Prostate gland (tissue), 2 donors: ENCODE measurements at regions not wholly inside any gene's neighbourhood (a gene's known extent, or its start where the extent isn't known, plus 50 kb on each side); places are given as distances from the start of the nearest gene placed in this dataset.

Experiments
- DNase-seq: peaks from one replicate; pipeline ENCODE4 v3.0.0-alpha.2; 2019; ENCODE audit warnings: low spot score
- H3K27ac ChIP-seq, 2 donors: fragments of 200-600 bp; sonication (generic); 2 replicates each; pipeline ENCODE4 v1.5.1; 2017 to 2019
- H3K27me3 ChIP-seq: fragments of 200-600 bp; sonication (generic); replicated peaks from 2 replicates; pipeline ENCODE4 v1.5.1; 2019; ENCODE audit not compliant: insufficient read depth
- H3K36me3 ChIP-seq, 2 donors: fragments of 200-600 bp; sonication (generic); 1 replicate in 1 of 2; 2 replicates in 1 of 2; pipeline versions ENCODE4 v1.5.1 to v1.8.1; 2017 to 2019
- H3K4me1 ChIP-seq: fragments of 200-600 bp; sonication (generic); replicated peaks from 2 replicates; pipeline ENCODE4 v1.5.1; 2019
- H3K4me3 ChIP-seq, 2 donors: fragments of 200-600 bp; sonication (generic); 2 replicates each; pipeline ENCODE4 v1.5.1; 2017 to 2019
- H3K9me3 ChIP-seq: fragments of 200-600 bp; sonication (generic); 2 replicates; pipeline ENCODE4 v1.5.1; 2017
- POLR2A ChIP-seq: fragments of 450-650 bp; IDR thresholded peaks from one replicate; pipeline ENCODE4 v1.6.1; 2016; ENCODE audit warnings: antibody characterized with exemption, mild to moderate bottlenecking
- POLR2AphosphoS5 ChIP-seq: sonication (generic); formaldehyde crosslinking; IDR thresholded peaks from one replicate; pipeline ENCODE4 v1.6.1; 2017; ENCODE audit warnings: antibody characterized with exemption
- WGBS: methylation state at CpG from one replicate; pipeline ENCODE4 v1.1.5; 2018; 5-methylcytosine and 5-hydroxymethylcytosine counted together
- intact Hi-C: fragments of 100-400 bp; cut with DNase I; formaldehyde crosslinking; loops from one replicate; pipeline ENCODE4 v1.14.2; 2022
- TF ChIP-seq, protein P1 (sequence below), 4 experiments: fragments of 200-600 bp in 2 of 4; fragments of 450-650 bp in 2 of 4; sonication (generic) in 2 of 4; IDR thresholded peaks; 1 replicate in 3 of 4; 2 replicates in 1 of 4; pipeline ENCODE4 v1.5.1; 2016 to 2019; ENCODE audit warnings: antibody characterized with exemption in 4 of 4, mild to moderate bottlenecking in 2 of 4, moderate library complexity in 2 of 4

DNA sequence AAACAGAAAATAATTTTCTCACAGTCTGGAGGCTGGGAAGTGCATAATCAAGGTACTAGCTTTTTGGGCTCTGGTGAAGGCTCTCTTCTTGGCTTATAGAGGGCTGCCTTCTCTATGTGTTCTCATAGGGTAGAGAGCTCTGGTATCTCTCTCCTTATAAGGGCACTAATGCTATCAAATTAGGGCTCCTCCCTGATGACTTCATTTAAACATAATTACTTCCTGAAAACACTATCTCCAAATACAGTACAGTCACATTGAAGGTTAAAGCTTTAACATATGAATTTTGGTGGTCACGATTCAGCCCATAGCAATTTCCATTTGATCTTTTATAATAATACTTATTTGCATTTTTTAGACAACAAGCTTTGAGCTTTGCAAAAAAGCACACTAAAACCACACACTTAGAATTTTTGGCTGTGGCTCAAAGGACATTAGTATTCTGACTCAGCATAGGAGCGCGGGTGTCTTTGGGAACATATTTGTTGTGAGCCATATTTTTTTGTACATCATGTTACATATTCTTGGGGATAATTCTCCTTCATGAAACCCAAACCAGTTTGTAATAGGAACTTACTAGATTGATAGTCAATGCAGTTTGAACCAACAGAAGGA, 808.1 kb upstream of the FBXO33 start:
- Histone ChIP-seq H3K9me3 (no peaks in the 10 kb centered on the region), H3K27ac (no peak overlapping the region), H3K36me3 (no peaks in the 10 kb centered on the region), H3K4me1 (no peaks in the 10 kb centered on the region), H3K27me3 (no peaks in the 10 kb centered on the region), H3K4me3 (no peak overlapping the region)
- no peak for DNase-seq
- intact Hi-C loops, result no loop called here
- WGBS, result 98% methylated on average over 3 of the region's 3 CpGs
- TF ChIP-seq POLR2AphosphoS5, result no peak
- TF ChIP-seq, protein P1, sequence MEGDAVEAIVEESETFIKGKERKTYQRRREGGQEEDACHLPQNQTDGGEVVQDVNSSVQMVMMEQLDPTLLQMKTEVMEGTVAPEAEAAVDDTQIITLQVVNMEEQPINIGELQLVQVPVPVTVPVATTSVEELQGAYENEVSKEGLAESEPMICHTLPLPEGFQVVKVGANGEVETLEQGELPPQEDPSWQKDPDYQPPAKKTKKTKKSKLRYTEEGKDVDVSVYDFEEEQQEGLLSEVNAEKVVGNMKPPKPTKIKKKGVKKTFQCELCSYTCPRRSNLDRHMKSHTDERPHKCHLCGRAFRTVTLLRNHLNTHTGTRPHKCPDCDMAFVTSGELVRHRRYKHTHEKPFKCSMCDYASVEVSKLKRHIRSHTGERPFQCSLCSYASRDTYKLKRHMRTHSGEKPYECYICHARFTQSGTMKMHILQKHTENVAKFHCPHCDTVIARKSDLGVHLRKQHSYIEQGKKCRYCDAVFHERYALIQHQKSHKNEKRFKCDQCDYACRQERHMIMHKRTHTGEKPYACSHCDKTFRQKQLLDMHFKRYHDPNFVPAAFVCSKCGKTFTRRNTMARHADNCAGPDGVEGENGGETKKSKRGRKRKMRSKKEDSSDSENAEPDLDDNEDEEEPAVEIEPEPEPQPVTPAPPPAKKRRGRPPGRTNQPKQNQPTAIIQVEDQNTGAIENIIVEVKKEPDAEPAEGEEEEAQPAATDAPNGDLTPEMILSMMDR (IDR thresholded peaks at IDR 0.05), result no peak
- TF ChIP-seq POLR2A, result no peak

DNA sequence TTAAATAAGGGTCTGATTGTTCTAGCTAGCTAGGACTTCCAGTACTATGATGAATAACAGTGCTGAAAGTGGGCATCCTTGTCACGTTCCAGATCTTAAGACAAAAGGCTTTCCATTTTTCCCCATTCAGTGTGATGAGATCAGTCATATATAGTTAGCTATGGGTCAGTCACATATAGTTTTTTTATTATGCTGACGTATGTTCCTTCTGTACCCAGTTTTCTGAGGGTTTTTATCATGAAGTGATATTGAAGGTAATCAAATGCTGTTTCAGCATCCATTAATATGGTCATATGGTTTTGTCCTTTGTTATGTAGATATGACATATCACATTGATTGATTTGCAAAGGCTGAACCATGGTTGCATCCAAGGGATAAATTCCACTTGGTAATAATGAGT, 800.1 kb upstream of the FBXO33 start:
- TF ChIP-seq POLR2AphosphoS5 (no peak), POLR2A (no peak)
- TF ChIP-seq, protein P1 (IDR thresholded peaks at IDR 0.05), result no peak
- Histone ChIP-seq H3K27ac (no peak overlapping the region), H3K36me3 (no peaks in the 10 kb centered on the region), H3K4me1 (no peaks in the 10 kb centered on the region), H3K4me3 (no peak overlapping the region), H3K9me3 (no peaks in the 10 kb centered on the region), H3K27me3 (no peaks in the 10 kb centered on the region)
- intact Hi-C loops, result no loop called here
- WGBS, result 84% methylated on average over 2 of the region's 2 CpGs
- no peak for DNase-seq

DNA sequence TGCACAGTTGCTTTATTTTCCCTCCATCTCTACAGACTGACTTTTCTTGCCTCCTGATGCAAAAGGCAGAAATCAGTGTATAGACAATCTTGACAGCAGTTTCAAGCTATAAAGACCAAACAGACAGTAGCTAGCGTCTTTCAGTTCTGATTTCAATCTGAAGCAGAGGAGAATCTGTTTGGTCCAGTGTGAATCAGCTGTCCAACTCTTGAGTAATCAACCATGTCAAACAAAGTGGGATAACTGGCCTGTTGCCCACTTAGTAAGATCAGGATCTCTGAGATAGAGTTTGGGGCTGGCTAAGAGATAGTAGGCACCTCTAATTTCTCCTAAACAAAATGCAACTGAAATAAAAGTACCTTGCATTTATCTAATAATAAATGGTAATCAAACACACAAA, 797.4 kb upstream of the FBXO33 start:
- no peak overlapping the region for H3K27ac ChIP-seq
- H3K27me3 ChIP-seq, result no peaks in the 10 kb centered on the region
- no peak for TF ChIP-seq POLR2A
- no peak for TF ChIP-seq POLR2AphosphoS5
- TF ChIP-seq, protein P1 (IDR thresholded peaks at IDR 0.05), result no peak
- H3K36me3 ChIP-seq, result no peaks in the 10 kb centered on the region
- no peak overlapping the region for H3K4me3 ChIP-seq
- no peaks in the 10 kb centered on the region for H3K4me1 ChIP-seq
- no peaks in the 10 kb centered on the region for H3K9me3 ChIP-seq
- 55% methylated on average over 1 of the region's 1 CpG for WGBS
- intact Hi-C loops, result no loop called here
- no peak for DNase-seq

DNA sequence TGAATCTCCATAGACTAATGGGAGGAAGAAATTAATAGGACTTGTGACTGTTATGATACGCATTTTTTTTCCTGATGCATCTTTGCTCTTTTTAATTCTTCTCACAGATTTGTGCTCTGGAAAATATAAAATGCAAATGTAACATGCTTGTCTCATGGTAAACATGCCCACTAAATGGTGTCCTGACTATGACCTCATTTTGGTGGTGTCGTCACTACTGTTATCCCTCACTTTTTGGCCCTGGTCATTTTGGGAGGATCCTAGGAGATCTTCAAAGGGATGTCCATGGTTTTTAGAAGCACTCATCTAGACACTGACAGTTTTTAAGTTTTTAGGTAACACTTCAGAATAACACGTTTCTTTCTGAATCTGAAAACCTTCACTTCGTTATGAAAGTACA, 790.8 kb upstream of the FBXO33 start:
- Histone ChIP-seq H3K9me3 (no peaks in the 10 kb centered on the region), H3K4me3 (no peak overlapping the region), H3K4me1 (no peaks in the 10 kb centered on the region), H3K27me3 (no peaks in the 10 kb centered on the region), H3K36me3 (no peaks in the 10 kb centered on the region), H3K27ac (no peak overlapping the region)
- intact Hi-C loops, result no loop called here
- 91% methylated on average over 4 of the region's 4 CpGs for WGBS
- TF ChIP-seq POLR2AphosphoS5, result no peak
- no peak for DNase-seq

DNA sequence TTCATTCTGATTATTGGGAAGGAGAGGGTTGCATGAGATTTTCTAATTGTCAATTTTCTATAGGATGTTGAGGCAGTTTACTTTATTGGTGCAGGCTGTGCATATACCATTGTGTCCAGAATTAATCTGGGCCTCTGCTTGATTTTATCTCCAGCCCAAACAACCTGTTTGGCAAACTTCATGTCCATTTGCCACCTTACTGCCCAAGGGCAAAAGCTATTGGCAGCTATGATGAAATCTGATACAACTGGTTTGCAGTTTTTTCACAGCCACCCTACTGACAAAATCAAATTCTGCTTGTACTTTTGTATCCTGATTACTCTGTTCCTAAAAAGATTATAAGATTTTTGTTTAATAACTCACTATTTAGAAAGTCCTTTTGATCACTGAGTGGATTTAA, 789.2 kb upstream of the FBXO33 start:
- peak; percentile 22 for DNase-seq
- H3K36me3 ChIP-seq, result no peaks in the 10 kb centered on the region
- TF ChIP-seq POLR2A, result no peak
- TF ChIP-seq, protein P1 (IDR thresholded peaks at IDR 0.05), result no peak
- no peak for TF ChIP-seq POLR2AphosphoS5
- no peaks in the 10 kb centered on the region for H3K4me1 ChIP-seq
- H3K27ac ChIP-seq, result no peak overlapping the region
- H3K27me3 ChIP-seq, result no peaks in the 10 kb centered on the region
- H3K9me3 ChIP-seq, result no peaks in the 10 kb centered on the region
- no peak overlapping the region for H3K4me3 ChIP-seq
- intact Hi-C loops, result no loop called here
